ENCODE measurements at regions not wholly inside any gene's neighbourhood (a gene's known extent, or its start where the extent isn't known, plus 50 kb on each side); places are given as distances from the start of the nearest gene placed in this dataset.

- H3K36me3 ChIP-seq, result no peaks in the 10 kb centered on the region
- H3K27ac ChIP-seq, result no peak overlapping the region
- no peaks in the 10 kb centered on the region for H3K9me3 ChIP-seq
- TF ChIP-seq CTCF (IDR thresholded peaks at IDR 0.05) (no peak), EP300 (IDR thresholded peaks at IDR 0.05) (no peak), POLR2A (IDR thresholded peaks at IDR 0.05) (no peak)
- H3K27me3 ChIP-seq, result no peaks in the 10 kb centered on the region
- intact Hi-C loops (cut with DNase I), result no loop called here
- 92 to 97% (median 92%) methylated on average over 1 of the region's 1 CpG for WGBS, 3 donors
- H3K4me3 ChIP-seq, result no peak overlapping the region
- H3K4me1 ChIP-seq (ENCODE audit: insufficient read depth), result no peaks in the 10 kb centered on the region
- no peak for DNase-seq
These were observed 124.4 kb upstream of the JARID2 start for GRCh38 chr6:15121443-15121842.

GRCh38 chr6:15121977-15122550 lies 123.8 kb upstream of the JARID2 start:
- no peak for DNase-seq
- 87 to 91% (median 89%) methylated on average over 6 of the region's 6 CpGs for WGBS, 3 donors
- H3K4me3 ChIP-seq, result no peak overlapping the region
- no peaks in the 10 kb centered on the region for H3K4me1 ChIP-seq (ENCODE audit: insufficient read depth)
- no peak for TF ChIP-seq CTCF (IDR thresholded peaks at IDR 0.05)
- TF ChIP-seq EP300 (IDR thresholded peaks at IDR 0.05), result no peak
- TF ChIP-seq POLR2A (IDR thresholded peaks at IDR 0.05), result no peak
- intact Hi-C loops (cut with DNase I), result no loop called here
- H3K9me3 ChIP-seq, result no peaks in the 10 kb centered on the region
- H3K36me3 ChIP-seq, result no peaks in the 10 kb centered on the region
- H3K27me3 ChIP-seq, result no peaks in the 10 kb centered on the region
- H3K27ac ChIP-seq, result no peak overlapping the region

GRCh38 chr6:15129887-15130286 lies 116.0 kb upstream of the JARID2 start:
- H3K9me3 ChIP-seq, result no peaks in the 10 kb centered on the region
- WGBS, 3 donors, result 67 to 70% (median 69%) methylated on average over 4 of the region's 4 CpGs
- TF ChIP-seq EP300 (IDR thresholded peaks at IDR 0.05) (no peak), POLR2A (IDR thresholded peaks at IDR 0.05) (no peak), CTCF (IDR thresholded peaks at IDR 0.05) (no peak)

GRCh38 chr6:15131234-15131633 lies 114.6 kb upstream of the JARID2 start:
- intact Hi-C loops (cut with DNase I), result no loop called here
- TF ChIP-seq EP300 (IDR thresholded peaks at IDR 0.05) (no peak), CTCF (IDR thresholded peaks at IDR 0.05) (no peak), POLR2A (IDR thresholded peaks at IDR 0.05) (no peak)

More at GRCh38 chr6:15129887-15130286, 116.0 kb upstream of the JARID2 start:
- Histone ChIP-seq H3K4me3 (no peak overlapping the region), H3K27ac (no peak overlapping the region), H3K36me3 (no peaks in the 10 kb centered on the region), H3K4me1 (ENCODE audit: insufficient read depth) (no peaks in the 10 kb centered on the region), H3K27me3 (no peaks in the 10 kb centered on the region)
- intact Hi-C loops (cut with DNase I), result no loop called here
- no peak for DNase-seq

More at GRCh38 chr6:15131234-15131633, 114.6 kb upstream of the JARID2 start:
- H3K4me1 ChIP-seq (ENCODE audit: insufficient read depth), result no peaks in the 10 kb centered on the region
- 91 to 98% (median 97%) methylated on average over 2 of the region's 2 CpGs for WGBS, 3 donors
- no peaks in the 10 kb centered on the region for H3K9me3 ChIP-seq
- no peak for DNase-seq
- no peak overlapping the region for H3K4me3 ChIP-seq
- H3K27ac ChIP-seq, result no peak overlapping the region
- no peaks in the 10 kb centered on the region for H3K36me3 ChIP-seq
- no peaks in the 10 kb centered on the region for H3K27me3 ChIP-seq
